BJ (cell line): ENCODE measurements at regions not wholly inside any gene's neighbourhood (a gene's known extent, or its start where the extent isn't known, plus 50 kb on each side); places are given as distances from the start of the nearest gene placed in this dataset.

Experiments
- CTCF ChIA-PET: fragments of 350-600 bp; formaldehyde crosslinking; extraction: SDS; loops from one replicate; lab custom pipeline; 2021; ENCODE audit warnings: antibody characterized with exemption, inconsistent platforms; lab: Yijun Ruan, JAX
- POLR2A ChIA-PET: fragments of 300-600 bp; sonication (Branson Sonifier 250); formaldehyde crosslinking; extraction: SDS; loops from one replicate; lab custom pipeline; 2021; ENCODE audit warnings: antibody characterized with exemption; lab: Charles Lee
- DNase-seq: peaks from one replicate; pipeline ENCODE4 v3.0.0-alpha.2; 2011; ENCODE audit warnings: low read depth
- H3K27me3 ChIP-seq: 2 replicates; pipeline ENCODE4 v1.6.0; 2011; ENCODE audit warnings: low read length; ENCODE audit not compliant: control insufficient read depth, insufficient read depth
- H3K36me3 ChIP-seq: 2 replicates; pipeline ENCODE4 v1.5.1; 2011; ENCODE audit warnings: low read length; ENCODE audit not compliant: control insufficient read depth, insufficient read depth
- H3K4me3 ChIP-seq: 2 replicates; pipeline ENCODE4 v1.5.1; 2011; ENCODE audit warnings: low read depth, mild to moderate bottlenecking, control low read depth, low read length
- TF ChIP-seq, protein P1 (sequence below): IDR thresholded peaks from 2 replicates; pipeline ENCODE4 v1.5.1; 2011; ENCODE audit warnings: low read depth, mild to moderate bottlenecking, control low read depth, inconsistent platforms, low read length, moderate library complexity; ENCODE audit not compliant: insufficient read depth

- Histone ChIP-seq H3K4me3 (no peak overlapping the region), H3K36me3 (no peaks in the 10 kb centered on the region), H3K27me3 (no peaks in the 10 kb centered on the region)
- ChIA-PET CTCF (no interaction called here), POLR2A (no interaction called here)
- TF ChIP-seq, protein P1, sequence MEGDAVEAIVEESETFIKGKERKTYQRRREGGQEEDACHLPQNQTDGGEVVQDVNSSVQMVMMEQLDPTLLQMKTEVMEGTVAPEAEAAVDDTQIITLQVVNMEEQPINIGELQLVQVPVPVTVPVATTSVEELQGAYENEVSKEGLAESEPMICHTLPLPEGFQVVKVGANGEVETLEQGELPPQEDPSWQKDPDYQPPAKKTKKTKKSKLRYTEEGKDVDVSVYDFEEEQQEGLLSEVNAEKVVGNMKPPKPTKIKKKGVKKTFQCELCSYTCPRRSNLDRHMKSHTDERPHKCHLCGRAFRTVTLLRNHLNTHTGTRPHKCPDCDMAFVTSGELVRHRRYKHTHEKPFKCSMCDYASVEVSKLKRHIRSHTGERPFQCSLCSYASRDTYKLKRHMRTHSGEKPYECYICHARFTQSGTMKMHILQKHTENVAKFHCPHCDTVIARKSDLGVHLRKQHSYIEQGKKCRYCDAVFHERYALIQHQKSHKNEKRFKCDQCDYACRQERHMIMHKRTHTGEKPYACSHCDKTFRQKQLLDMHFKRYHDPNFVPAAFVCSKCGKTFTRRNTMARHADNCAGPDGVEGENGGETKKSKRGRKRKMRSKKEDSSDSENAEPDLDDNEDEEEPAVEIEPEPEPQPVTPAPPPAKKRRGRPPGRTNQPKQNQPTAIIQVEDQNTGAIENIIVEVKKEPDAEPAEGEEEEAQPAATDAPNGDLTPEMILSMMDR: no peak
- DNase-seq: no peak
Observed at GRCh38 chr14:82239223-82239622, 705.6 kb upstream of the SEL1L start.

DNA sequence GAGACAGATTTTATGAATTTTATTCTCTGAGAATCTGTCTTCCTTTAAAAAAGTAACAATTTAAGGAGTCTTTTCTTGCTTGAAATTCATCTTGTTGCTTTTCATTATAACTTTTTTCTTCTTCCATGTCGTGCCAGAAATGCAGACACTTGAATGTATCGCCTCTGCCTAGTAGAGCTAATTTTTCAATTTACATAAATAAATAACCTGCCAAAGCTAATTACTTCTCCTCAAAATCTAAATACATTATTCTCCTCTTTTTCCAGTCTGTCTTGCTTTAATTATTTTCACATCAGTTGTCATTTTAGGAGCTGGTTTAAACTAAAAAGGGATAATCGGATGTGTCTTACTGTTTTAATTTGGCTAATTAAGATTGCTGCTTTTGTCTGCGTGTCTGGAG lies 711.1 kb upstream of the SEL1L start:
- H3K4me3 ChIP-seq: no peak overlapping the region
- no peak for DNase-seq
- ChIA-PET POLR2A (no interaction called here), CTCF (no interaction called here)
- H3K36me3 ChIP-seq: no peaks in the 10 kb centered on the region
- no peaks in the 10 kb centered on the region for H3K27me3 ChIP-seq
- TF ChIP-seq, protein P1: no peak

DNA sequence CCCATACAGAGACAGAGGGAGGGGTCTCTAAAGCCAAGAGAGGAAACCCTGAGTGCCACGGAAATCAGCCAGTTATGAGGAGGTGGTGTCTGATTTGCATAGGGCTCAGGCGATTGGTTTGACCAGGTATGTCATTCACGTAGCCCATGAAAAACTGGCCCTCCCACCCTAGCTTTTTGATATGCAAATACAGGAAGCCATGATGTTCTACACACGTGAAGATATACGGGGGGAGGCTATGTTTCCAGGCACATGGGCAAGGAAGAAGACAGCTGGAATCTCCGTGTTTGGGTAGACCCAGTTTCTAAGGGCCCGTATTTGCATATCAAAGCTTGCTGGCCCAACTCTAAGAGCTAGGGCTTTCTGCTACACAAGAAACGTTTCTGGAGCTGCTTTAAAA lies 717.8 kb upstream of the SEL1L start:
- H3K4me3 ChIP-seq: no peak overlapping the region

GRCh38 chr14:82270286-82270685 lies 736.6 kb upstream of the SEL1L start:
- CTCF ChIA-PET: no interaction called here
- no peaks in the 10 kb centered on the region for H3K36me3 ChIP-seq
- POLR2A ChIA-PET: no interaction called here
- H3K4me3 ChIP-seq: no peak overlapping the region
- no peak for DNase-seq
- TF ChIP-seq, protein P1: no peak
- H3K27me3 ChIP-seq: no peaks in the 10 kb centered on the region

More for the DNA sequence above, 717.8 kb upstream of the SEL1L start:
- CTCF ChIA-PET: no interaction called here
- TF ChIP-seq, protein P1: no peak
- no peak for DNase-seq
- H3K27me3 ChIP-seq: no peaks in the 10 kb centered on the region
- H3K36me3 ChIP-seq: no peaks in the 10 kb centered on the region
- POLR2A ChIA-PET: no interaction called here

DNA sequence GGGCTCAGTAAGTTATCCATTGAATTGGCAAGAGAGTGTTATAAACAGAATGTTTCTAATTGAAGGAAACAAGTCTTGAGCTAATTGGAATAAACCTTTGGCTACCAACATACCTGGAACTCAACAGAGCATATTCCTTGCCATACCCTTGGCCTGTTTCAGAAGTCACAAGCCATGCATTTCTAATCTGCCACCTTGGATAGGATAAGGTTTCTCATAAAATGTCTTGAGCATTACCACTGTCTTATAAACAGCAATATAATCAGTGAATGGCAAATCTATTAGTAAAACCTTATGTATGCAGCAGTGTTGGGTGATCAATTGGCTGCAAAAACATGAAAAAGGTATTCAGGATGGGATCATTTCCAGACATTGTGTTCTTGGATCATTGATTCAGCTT lies 765.2 kb upstream of the SEL1L start:
- CTCF ChIA-PET: no interaction called here
- DNase-seq: no peak
- no peaks in the 10 kb centered on the region for H3K36me3 ChIP-seq
- TF ChIP-seq, protein P1: no peak
- POLR2A ChIA-PET: no interaction called here
- no peaks in the 10 kb centered on the region for H3K27me3 ChIP-seq
- no peak overlapping the region for H3K4me3 ChIP-seq
